Activated CD8-positive, alpha-beta memory T cell treated with anti-CD3 and anti-CD28 coated beads, Interleukin-2, amount 10 ng/mL, durations not matched to agents 7 days and 5 days (primary cell): ENCODE measurements at regions not wholly inside any gene's neighbourhood (a gene's known extent, or its start where the extent isn't known, plus 50 kb on each side); places are given as distances from the start of the nearest gene placed in this dataset.

ENCODE experiments used
- ATAC-seq: fragments of 150-1000 bp; cut with Tn5 transposase; one replicate; pipeline ENCODE4 v1.10.0; 2021; ENCODE audit warnings: moderate library complexity
- CTCF ChIA-PET: fragments of 350-600 bp; sonication (Branson Sonifier 250); formaldehyde crosslinking; loops from one replicate; lab custom pipeline; 2021; ENCODE audit warnings: antibody characterized with exemption; lab: Charles Lee
- DNase-seq: peaks from one replicate; pipeline ENCODE4 v3.0.0-alpha.2; 2020
- H3K27ac Mint-ChIP-seq: one replicate; pipeline ENCODE4 v1.8.0; 2021; ENCODE audit warnings: mild to moderate bottlenecking, mixed read lengths
- H3K27me3 Mint-ChIP-seq: one replicate; pipeline ENCODE4 v1.8.0; 2021; ENCODE audit warnings: mixed read lengths
- H3K36me3 Mint-ChIP-seq: one replicate; pipeline ENCODE4 v1.8.0; 2021; ENCODE audit warnings: mild to moderate bottlenecking, mixed read lengths
- H3K4me1 Mint-ChIP-seq: one replicate; pipeline ENCODE4 v1.8.0; 2021; ENCODE audit warnings: mixed read lengths
- H3K4me3 Mint-ChIP-seq: one replicate; pipeline ENCODE4 v1.8.0; 2021; ENCODE audit warnings: mild to moderate bottlenecking, moderate library complexity, mixed read lengths
- H3K9me3 Mint-ChIP-seq: one replicate; pipeline ENCODE4 v1.8.0; 2022; ENCODE audit warnings: low read depth, mixed read lengths

DNA sequence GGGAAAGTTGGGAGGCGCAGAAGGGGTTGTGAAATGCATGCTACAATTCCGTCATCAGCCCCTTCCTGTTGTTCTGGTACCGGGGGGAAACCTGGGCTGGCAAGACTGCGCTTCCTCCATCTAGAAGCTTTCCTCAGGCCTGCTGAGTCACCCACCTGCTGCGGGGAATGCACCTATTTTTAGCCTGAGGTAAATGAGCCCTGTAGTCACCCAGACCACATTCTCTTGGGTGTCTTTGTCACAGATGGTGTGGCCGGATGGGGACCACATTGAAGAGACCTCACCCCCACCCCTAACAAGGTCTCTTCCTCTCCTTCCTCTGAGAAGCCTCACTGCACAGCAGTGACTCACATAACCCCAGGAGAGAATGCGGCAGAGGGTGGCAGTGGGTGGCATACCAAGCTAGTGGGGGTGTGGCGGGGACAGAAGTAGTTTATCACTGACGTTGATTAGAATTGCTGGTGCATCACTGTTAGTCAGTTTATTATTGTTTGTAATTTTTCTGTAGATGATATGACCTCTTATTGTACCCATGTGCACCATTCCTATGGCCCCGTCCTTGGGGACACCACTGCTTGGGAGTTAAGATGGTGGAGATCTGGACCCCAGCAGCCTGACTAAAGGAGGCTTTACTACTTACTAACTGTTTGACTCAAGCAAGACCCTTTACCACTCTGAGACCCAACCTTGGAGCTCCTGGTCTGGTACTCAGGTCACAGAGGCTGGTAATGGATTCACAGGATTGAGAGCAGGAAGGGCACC, 83.0 kb upstream of the DUSP5 start:
- CTCF ChIA-PET = interaction anchor here (1.0 to 6.2 kb wide), 11 partner anchors 7 to 89 kb away, joined by 3 to 55 read pairs (median 5); partner anchors contain the start of gene DUSP5
- peak; percentile 93 for ATAC-seq

GRCh38 chr10:110415809-110416208, 81.9 kb upstream of the DUSP5 start:
- no peak for ATAC-seq
- Mint-ChIP-seq H3K27me3 (no peaks in the 10 kb centered on the region), H3K4me3 (no peak overlapping the region), H3K4me1 (peaks cover 81% of the 10 kb centered on the region), H3K27ac (peak overlapping the region; percentile 85), H3K9me3 (no peaks in the 10 kb centered on the region), H3K36me3 (peaks cover 9% of the 10 kb centered on the region)
- CTCF ChIA-PET = interaction anchor here (1.2 to 6.2 kb wide), 8 partner anchors 8 to 88 kb away, joined by 3 to 55 read pairs (median 4); no protein-coding TSS in a partner anchor
- no peak for DNase-seq

More for the DNA sequence above, 83.0 kb upstream of the DUSP5 start:
- H3K27ac Mint-ChIP-seq = peak overlapping the region; percentile 85
- DNase-seq = peak; percentile 98
- peak overlapping the region; percentile 7 for H3K4me3 Mint-ChIP-seq
- H3K27me3 Mint-ChIP-seq = no peaks in the 10 kb centered on the region
- H3K4me1 Mint-ChIP-seq = peaks cover 77% of the 10 kb centered on the region
- no peaks in the 10 kb centered on the region for H3K9me3 Mint-ChIP-seq
- H3K36me3 Mint-ChIP-seq = peaks cover 7% of the 10 kb centered on the region

DNA sequence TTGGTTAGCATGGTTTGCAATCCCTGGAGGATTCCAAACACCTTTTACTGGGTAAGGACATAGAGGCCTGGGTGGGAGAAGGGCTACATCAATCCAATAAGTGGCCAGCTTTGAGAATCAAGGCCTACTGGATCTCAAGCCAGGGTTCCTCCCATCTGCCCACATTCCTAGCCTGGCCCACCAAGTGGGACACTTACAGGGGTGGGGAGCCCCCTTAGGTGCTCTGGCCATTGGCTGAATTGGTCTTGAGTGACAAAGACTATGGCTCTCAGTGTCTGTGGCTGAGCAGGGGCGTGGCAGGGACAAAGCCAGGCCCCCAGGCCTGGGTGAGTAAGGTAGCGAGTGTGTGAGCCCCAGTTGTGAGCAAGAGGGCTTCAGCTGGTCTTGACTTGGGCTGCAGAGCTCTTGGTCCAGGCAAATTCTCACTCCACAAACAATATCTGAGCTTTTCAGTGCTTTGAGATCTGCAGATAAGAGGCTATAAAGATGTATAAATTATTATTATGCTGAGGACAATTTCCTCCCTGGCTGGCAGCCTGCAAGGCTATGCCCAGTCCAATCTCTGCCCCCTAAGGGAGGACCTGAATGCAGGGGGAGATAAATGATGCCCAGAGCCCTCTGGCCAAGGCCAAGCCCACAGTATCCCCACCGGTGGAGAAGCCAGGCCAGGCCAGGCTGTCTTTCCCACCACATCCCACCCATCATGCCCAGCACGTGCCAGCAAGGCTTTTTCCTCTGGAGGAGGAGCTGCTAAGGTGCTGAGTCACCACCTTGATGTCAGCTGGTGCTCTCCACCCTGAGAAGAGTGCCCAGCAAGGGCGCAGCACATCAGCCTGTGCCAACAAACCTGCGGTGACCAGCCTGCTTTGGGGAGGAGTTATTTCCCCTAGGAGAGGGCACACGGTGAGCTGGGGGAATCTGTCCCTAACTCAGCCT, 80.7 kb upstream of the DUSP5 start:
- peaks cover 10% of the 10 kb centered on the region for H3K36me3 Mint-ChIP-seq
- H3K4me1 Mint-ChIP-seq = peaks cover 87% of the 10 kb centered on the region
- ATAC-seq = no peak
- CTCF ChIA-PET = interaction anchor here (0.7 to 6.2 kb wide), 9 partner anchors 8 to 128 kb away, joined by 3 to 55 read pairs (median 5); no protein-coding TSS in a partner anchor
- H3K27me3 Mint-ChIP-seq = no peaks in the 10 kb centered on the region
- H3K9me3 Mint-ChIP-seq = no peaks in the 10 kb centered on the region
- H3K4me3 Mint-ChIP-seq = no peak overlapping the region
- no peak overlapping the region for H3K27ac Mint-ChIP-seq
- DNase-seq = no peak

DNA sequence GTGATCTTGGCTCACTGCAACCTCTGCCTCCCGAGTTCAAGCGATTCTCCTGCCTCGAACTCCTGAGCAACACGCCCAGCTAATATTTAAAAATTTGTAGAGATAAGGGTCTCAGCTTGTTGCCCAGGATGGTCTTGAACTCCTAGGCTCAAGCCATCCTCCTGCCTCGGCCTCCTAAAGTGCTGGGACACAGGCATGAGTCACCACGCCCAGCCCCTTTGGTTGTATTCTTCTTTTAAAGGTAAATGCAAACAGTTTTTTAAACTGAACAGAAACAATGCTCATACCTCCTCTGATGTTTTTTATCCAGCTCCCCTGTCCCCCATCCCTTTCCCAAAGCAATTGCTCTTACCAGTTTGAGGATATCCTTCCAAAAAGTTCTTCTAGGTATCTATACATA, 79.5 kb upstream of the DUSP5 start:
- Mint-ChIP-seq H3K4me1 (peaks cover 84% of the 10 kb centered on the region), H3K27me3 (no peaks in the 10 kb centered on the region), H3K4me3 (no peak overlapping the region), H3K9me3 (no peaks in the 10 kb centered on the region), H3K27ac (peak overlapping the region; percentile 39), H3K36me3 (peaks cover 10% of the 10 kb centered on the region)
- no peak for ATAC-seq
- CTCF ChIA-PET = interaction anchor here (0.7 to 6.2 kb wide), 4 partner anchors 11 to 127 kb away, joined by 3 to 27 read pairs (median 7); no protein-coding TSS in a partner anchor
- no peak for DNase-seq

DNA sequence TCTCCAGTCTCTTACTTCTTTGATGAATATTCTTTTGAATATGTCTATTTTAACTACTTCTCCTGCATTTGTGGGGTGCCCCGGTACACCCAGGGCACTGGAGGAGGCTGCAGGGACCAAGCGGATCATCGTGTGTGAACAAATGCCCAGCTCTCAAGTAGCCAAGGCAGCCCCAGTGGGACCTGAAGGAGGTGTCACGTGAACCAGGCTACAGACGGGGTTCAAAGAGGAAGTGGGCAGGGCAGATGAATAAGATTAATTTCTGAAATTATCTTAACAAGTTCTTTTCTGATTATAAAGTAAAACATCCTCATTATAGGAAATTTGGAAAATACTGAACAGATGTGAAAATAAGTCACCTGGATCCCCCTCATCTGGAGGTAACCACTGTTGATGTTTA, 78.4 kb upstream of the DUSP5 start:
- no peak overlapping the region for H3K4me3 Mint-ChIP-seq
- peaks cover 84% of the 10 kb centered on the region for H3K4me1 Mint-ChIP-seq
- no peaks in the 10 kb centered on the region for H3K27me3 Mint-ChIP-seq
- H3K36me3 Mint-ChIP-seq = peaks cover 10% of the 10 kb centered on the region
- CTCF ChIA-PET = no interaction called here
- ATAC-seq (no peak), DNase-seq (no peak)
- no peak overlapping the region for H3K27ac Mint-ChIP-seq
- no peaks in the 10 kb centered on the region for H3K9me3 Mint-ChIP-seq

DNA sequence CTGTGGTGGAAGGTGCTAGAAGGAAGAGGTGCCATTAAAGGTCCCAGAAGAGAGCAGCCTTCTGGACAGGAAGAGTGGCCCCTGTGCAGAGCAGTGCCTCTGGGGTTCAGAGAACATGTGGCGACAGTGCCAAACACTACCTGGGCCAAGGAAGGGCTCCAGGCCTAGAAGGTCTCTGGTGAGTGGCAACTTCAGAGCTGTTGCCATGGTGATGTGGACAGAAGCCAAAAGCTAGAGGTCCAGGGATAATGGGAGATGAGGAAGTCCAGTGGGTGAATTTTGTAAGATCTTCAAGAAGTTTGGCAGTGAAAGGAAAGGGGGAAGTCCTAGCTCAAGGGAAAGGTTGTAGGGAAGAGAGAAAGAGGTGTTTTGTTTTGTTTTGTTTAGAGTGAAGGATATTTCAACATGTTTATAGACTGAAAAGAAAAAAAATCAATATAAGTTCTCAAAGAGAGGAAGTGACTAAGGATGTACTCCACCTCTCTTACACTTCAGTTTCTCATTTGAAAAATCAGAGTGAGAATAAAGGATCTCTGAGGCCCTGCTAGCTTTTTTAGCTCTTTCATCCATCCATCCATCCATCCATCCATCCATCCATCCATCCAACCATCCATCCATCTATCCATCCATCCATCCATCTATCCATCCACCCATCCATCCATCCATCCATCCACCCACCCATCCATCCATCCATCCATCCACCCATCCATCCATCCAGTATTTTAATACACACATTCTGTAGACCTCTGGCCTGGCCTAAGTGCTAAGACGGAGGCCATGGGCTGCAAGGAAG, 77.1 kb upstream of the DUSP5 start:
- Mint-ChIP-seq H3K27me3 (no peaks in the 10 kb centered on the region), H3K4me1 (peaks cover 81% of the 10 kb centered on the region), H3K36me3 (peaks cover 10% of the 10 kb centered on the region), H3K4me3 (peak overlapping the region; percentile 1), H3K9me3 (no peaks in the 10 kb centered on the region), H3K27ac (peak overlapping the region; percentile 85)
- CTCF ChIA-PET = interaction anchor here (0.9 to 3.3 kb wide), 2 partner anchors 29 to 66 kb away, joined by 3 to 12 read pairs; no protein-coding TSS in a partner anchor
- ATAC-seq (peak; percentile 40), DNase-seq (no peak)

GRCh38 chr10:110421512-110422138, 76.1 kb upstream of the DUSP5 start:
- Mint-ChIP-seq H3K27ac (peak overlapping the region; percentile 85), H3K27me3 (no peaks in the 10 kb centered on the region), H3K36me3 (peaks cover 12% of the 10 kb centered on the region), H3K4me3 (no peak overlapping the region), H3K4me1 (peaks cover 82% of the 10 kb centered on the region), H3K9me3 (no peaks in the 10 kb centered on the region)
- CTCF ChIA-PET = interaction anchor here (0.9 to 3.3 kb wide), 2 partner anchors 67 to 77 kb away, joined by 3 to 12 read pairs; no protein-coding TSS in a partner anchor
- no peak for ATAC-seq
- DNase-seq = no peak

- Mint-ChIP-seq H3K36me3 (peaks cover 10% of the 10 kb centered on the region), H3K4me3 (no peak overlapping the region), H3K9me3 (no peaks in the 10 kb centered on the region), H3K27ac (peak overlapping the region; percentile 62), H3K4me1 (peaks cover 83% of the 10 kb centered on the region), H3K27me3 (no peaks in the 10 kb centered on the region)
- no peak for ATAC-seq
- no peak for DNase-seq
- CTCF ChIA-PET = interaction anchor here (0.9 to 3.3 kb wide), 2 partner anchors 68 to 76 kb away, joined by 3 to 12 read pairs; no protein-coding TSS in a partner anchor
These were observed 75.2 kb upstream of the DUSP5 start for GRCh38 chr10:110422548-110422947.

- Mint-ChIP-seq H3K4me1 (peaks cover 90% of the 10 kb centered on the region), H3K27me3 (no peaks in the 10 kb centered on the region), H3K9me3 (no peaks in the 10 kb centered on the region), H3K36me3 (peaks cover 8% of the 10 kb centered on the region), H3K27ac (peak overlapping the region; percentile 44), H3K4me3 (no peak overlapping the region)
- ATAC-seq = no peak
- no peak for DNase-seq
- CTCF ChIA-PET = interaction anchor here (3.3 to 3.8 kb wide), 2 partner anchors 8 to 69 kb away, joined by 12 to 24 read pairs; no protein-coding TSS in a partner anchor
These were observed 74.1 kb upstream of the DUSP5 start for GRCh38 chr10:110423650-110424049.

DNA sequence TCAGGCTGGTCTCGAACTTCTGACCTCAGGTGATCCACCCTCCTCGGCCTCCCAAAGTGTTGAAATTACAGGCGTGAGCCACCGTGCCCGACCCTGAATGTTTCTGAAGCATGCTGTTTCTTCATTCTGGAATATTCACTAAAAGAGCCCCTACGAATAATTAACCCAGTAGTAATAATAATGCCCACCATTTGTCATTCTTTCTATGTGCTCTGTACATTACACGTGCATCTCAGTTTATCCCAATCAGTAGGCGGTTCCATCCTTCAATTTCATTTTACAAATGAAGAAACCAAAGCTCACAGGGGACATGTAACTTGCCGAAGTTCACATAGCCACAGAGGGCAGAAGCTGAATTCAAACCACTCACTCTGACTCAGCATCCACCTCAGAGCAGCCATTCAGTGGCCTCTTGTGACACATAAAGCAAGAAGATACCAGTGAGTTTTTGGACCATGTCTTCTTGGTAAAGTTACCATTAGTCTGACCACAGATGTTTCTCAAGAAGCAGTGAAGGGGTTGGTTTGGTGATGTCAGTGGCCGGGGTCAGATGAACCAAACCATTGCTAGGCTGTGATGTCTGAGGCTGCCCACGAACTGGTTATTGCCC, 71.9 kb upstream of the DUSP5 start:
- DNase-seq (peak; percentile 92), ATAC-seq (peak; percentile 91)
- Mint-ChIP-seq H3K27ac (peak overlapping the region; percentile 87), H3K9me3 (no peaks in the 10 kb centered on the region), H3K27me3 (no peaks in the 10 kb centered on the region), H3K36me3 (peaks cover 3% of the 10 kb centered on the region), H3K4me1 (peaks cover 91% of the 10 kb centered on the region), H3K4me3 (peak overlapping the region; percentile 4)
- CTCF ChIA-PET = interaction anchor here (0.7 to 3.8 kb wide), 10 partner anchors 9 to 120 kb away, joined by 3 to 24 read pairs (median 4); no protein-coding TSS in a partner anchor

- Mint-ChIP-seq H3K4me1 (peaks cover 89% of the 10 kb centered on the region), H3K36me3 (peaks cover 2% of the 10 kb centered on the region), H3K4me3 (peak overlapping the region; percentile 4), H3K27ac (peak overlapping the region; percentile 87), H3K9me3 (no peaks in the 10 kb centered on the region), H3K27me3 (no peaks in the 10 kb centered on the region)
- DNase-seq (no peak), ATAC-seq (no peak)
- CTCF ChIA-PET = interaction anchor here (0.7 to 3.8 kb wide), 9 partner anchors 8 to 121 kb away, joined by 3 to 24 read pairs (median 4); no protein-coding TSS in a partner anchor
These were observed 71.2 kb upstream of the DUSP5 start for GRCh38 chr10:110426294-110427181.
